ENCODE measurements at regions not wholly inside any gene's neighbourhood (a gene's known extent, or its start where the extent isn't known, plus 50 kb on each side); places are given as distances from the start of the nearest gene placed in this dataset.

GRCh38 chr6:6872459-6873344 lies 235.1 kb upstream of the RREB1 start:
- H3K9me3 ChIP-seq (replicated peaks; ENCODE audit: control insufficient read depth, insufficient read depth, low read depth, low read length) = no peaks in the 10 kb centered on the region
- CTCF ChIA-PET (ENCODE audit: low intra/inter-chr PET ratio) = no interaction called here
- no peak overlapping the region; a peak in 1 of 4 replicates for H3K9ac ChIP-seq (ENCODE audit: insufficient read depth in 1 of 2, low read depth in 2 of 2, low read length in 2 of 2)
- H3K27ac ChIP-seq (ENCODE audit: extremely low read depth, low read depth, low read length) = peak overlapping the region; percentile 13; the same call in 1 of the 3 replicates
- H3K4me1 ChIP-seq (replicated peaks in 1 of 2; ENCODE audit: control insufficient read depth in 2 of 2, insufficient read depth in 2 of 2, low read length in 2 of 2) = peaks cover 10 to 24% of the 10 kb centered on the region in 2 experiments; a peak in 4 of 5 replicates
- peak overlapping the region; percentile 11; the same call in 1 of the 2 replicates for H3K4me2 ChIP-seq (ENCODE audit: insufficient read depth, low read length)
- POLR2A ChIA-PET = interaction anchor here (0.6 to 1.3 kb wide), 7 partner anchors 8 to 302 kb away, joined by 3 read pairs; no protein-coding TSS in a partner anchor
- ATAC-seq (peak; percentile 85), FAIRE-seq (peak; percentile 67), DNase-seq (ENCODE audit: extremely low read depth in 1 of 4, low spot score in 3 of 4) (peak in 3 of 4 experiments; percentile 52 to 72 (median 63))
- no peaks in the 10 kb centered on the region for H3K9me1 ChIP-seq (ENCODE audit: control insufficient read depth, insufficient read depth, low read length)
- in situ Hi-C loops (cut with MboI) (no loop called here), intact Hi-C loops (cut with micrococcal nuclease) (no loop called here)
- H3K79me2 ChIP-seq (ENCODE audit: control insufficient read depth, insufficient read depth, low read length) = no peaks in the 10 kb centered on the region
- no peak overlapping the region for H3K4me3 ChIP-seq
- H3K27me3 ChIP-seq (ENCODE audit: control insufficient read depth in 2 of 2, insufficient read depth in 2 of 2, low read length in 2 of 2) = no peaks in the 10 kb centered on the region
- peak overlapping the region; percentile 83 for H2AFZ ChIP-seq (ENCODE audit: low read depth, low read length)
- no peaks in the 10 kb centered on the region for H3K36me3 ChIP-seq (ENCODE audit: control insufficient read depth, insufficient read depth, low read length)
- no TSS peak for BruUV-seq (replicated peaks)
- 18% methylated on average over 7 of the region's 7 CpGs for WGBS (ENCODE audit: insufficient coverage, low coverage, missing lambda C conversion rate)
- no peaks in the 10 kb centered on the region for H4K20me1 ChIP-seq (replicated peaks; ENCODE audit: control insufficient read depth, insufficient read depth, low read length)
- TF ChIP-seq KLF10 (CRISPR knock-in tag; IDR thresholded peaks at IDR 0.05) (no peak), E2F4 (CRISPR knock-in tag; IDR thresholded peaks at IDR 0.05; ENCODE audit: low read depth) (no peak), RCOR1 (IDR thresholded peaks at IDR 0.05; ENCODE audit: borderline replicate concordance in 1 of 2, low read depth in 2 of 2, low read length in 2 of 2) (peak in 1 of 2 experiments; percentile 55; a peak in 1 of 4 replicates), ZBTB7A (IDR thresholded peaks at IDR 0.05; ENCODE audit: borderline replicate concordance, control insufficient read depth, low read depth, low read length) (0 out of 2 replicates have a peak, but pooled peaks have one; percentile 31), NCOR1 (IDR thresholded peaks at IDR 0.05) (peak; percentile 25; the same call in 1 of the 2 replicates), TEAD4 (IDR thresholded peaks at IDR 0.05; ENCODE audit: low read length) (no peak; the same call in 1 of the 2 replicates), TEAD4 (CRISPR knock-in tag; IDR thresholded peaks at IDR 0.05; ENCODE audit: borderline replicate concordance) (no peak), DPF2 (IDR thresholded peaks at IDR 0.05) (peak; percentile 37; the same call in 1 of the 2 replicates), HNRNPK (IDR thresholded peaks at IDR 0.05; ENCODE audit: low read depth, low read length, poor library complexity, severe bottlenecking) (no peak), ZNF655 (CRISPR knock-in tag; IDR thresholded peaks at IDR 0.05) (no peak)
- TF ChIP-seq, protein P1, sequence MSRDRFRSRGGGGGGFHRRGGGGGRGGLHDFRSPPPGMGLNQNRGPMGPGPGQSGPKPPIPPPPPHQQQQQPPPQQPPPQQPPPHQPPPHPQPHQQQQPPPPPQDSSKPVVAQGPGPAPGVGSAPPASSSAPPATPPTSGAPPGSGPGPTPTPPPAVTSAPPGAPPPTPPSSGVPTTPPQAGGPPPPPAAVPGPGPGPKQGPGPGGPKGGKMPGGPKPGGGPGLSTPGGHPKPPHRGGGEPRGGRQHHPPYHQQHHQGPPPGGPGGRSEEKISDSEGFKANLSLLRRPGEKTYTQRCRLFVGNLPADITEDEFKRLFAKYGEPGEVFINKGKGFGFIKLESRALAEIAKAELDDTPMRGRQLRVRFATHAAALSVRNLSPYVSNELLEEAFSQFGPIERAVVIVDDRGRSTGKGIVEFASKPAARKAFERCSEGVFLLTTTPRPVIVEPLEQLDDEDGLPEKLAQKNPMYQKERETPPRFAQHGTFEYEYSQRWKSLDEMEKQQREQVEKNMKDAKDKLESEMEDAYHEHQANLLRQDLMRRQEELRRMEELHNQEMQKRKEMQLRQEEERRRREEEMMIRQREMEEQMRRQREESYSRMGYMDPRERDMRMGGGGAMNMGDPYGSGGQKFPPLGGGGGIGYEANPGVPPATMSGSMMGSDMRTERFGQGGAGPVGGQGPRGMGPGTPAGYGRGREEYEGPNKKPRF (IDR thresholded peaks at IDR 0.05; ENCODE audit: low read depth, low read length) = no peak
- TF ChIP-seq, protein P2, sequence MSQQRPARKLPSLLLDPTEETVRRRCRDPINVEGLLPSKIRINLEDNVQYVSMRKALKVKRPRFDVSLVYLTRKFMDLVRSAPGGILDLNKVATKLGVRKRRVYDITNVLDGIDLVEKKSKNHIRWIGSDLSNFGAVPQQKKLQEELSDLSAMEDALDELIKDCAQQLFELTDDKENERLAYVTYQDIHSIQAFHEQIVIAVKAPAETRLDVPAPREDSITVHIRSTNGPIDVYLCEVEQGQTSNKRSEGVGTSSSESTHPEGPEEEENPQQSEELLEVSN (IDR thresholded peaks at IDR 0.05; ENCODE audit: borderline replicate concordance in 1 of 2, extremely low read depth in 1 of 2, insufficient read depth in 1 of 2, insufficient read length in 1 of 2, low read depth in 1 of 2, low read length in 1 of 2, poor library complexity in 1 of 2, severe bottlenecking in 1 of 2) = no peak
- TF ChIP-seq, protein P3, sequence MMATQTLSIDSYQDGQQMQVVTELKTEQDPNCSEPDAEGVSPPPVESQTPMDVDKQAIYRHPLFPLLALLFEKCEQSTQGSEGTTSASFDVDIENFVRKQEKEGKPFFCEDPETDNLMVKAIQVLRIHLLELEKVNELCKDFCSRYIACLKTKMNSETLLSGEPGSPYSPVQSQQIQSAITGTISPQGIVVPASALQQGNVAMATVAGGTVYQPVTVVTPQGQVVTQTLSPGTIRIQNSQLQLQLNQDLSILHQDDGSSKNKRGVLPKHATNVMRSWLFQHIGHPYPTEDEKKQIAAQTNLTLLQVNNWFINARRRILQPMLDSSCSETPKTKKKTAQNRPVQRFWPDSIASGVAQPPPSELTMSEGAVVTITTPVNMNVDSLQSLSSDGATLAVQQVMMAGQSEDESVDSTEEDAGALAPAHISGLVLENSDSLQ (IDR thresholded peaks at IDR 0.05) = 0 out of 2 replicates have a peak, but pooled peaks have one; percentile 10

Data from K562 (cell line).